Stimulated activated CD8-positive, alpha-beta memory T cell treated with anti-CD3 and anti-CD28 coated beads, Interleukin-15, amount 100 ng/mL, for 48 hours (primary cell): ENCODE measurements at regions not wholly inside any gene's neighbourhood (a gene's known extent, or its start where the extent isn't known, plus 50 kb on each side); places are given as distances from the start of the nearest gene placed in this dataset.
"Not testable (repeated sequence)": the region's sequence is repeated elsewhere in the genome, so short reads cannot be mapped to it uniquely, and the experiment has no call there.

Source experiments
- DNase-seq, 2 donors: peaks; one replicate each; pipeline ENCODE4 v3.0.0-alpha.2; 2020; ENCODE audit warnings: low read depth in 2 of 2

GRCh38 chr20:23299673-23300050, 50.9 kb upstream of the NXT1 start:
- no peak for DNase-seq

GRCh38 chr20:23298926-23299672, 51.5 kb upstream of the NXT1 start:
- DNase-seq: no peak

GRCh38 chr20:23298155-23298554, 52.4 kb upstream of the NXT1 start:
- no peak for DNase-seq

GRCh38 chr20:23296841-23297701, 53.5 kb upstream of the NXT1 start:
- DNase-seq: no peak

DNA sequence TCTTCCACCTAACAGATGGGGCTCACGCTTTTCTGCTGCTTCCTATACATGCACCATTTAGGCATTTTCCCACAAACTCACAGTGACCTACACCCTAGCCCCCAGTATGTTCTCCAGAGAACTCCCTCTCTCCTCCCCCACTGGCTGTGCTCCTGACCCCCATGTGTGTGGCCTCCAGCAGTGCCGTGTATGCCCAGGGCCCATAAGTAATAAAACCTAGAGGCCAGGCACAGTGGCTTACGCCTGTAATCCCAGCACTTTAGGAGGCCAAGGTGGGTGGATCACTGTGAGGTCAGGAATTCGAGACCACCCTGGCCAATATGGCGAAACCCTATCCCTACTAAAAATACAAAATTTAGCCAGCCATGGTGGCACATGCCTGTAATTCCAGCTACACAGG, 54.7 kb upstream of the NXT1 start:
- no peak for DNase-seq

- no peak for DNase-seq
Observed at GRCh38 chr20:23294671-23295070, 55.9 kb upstream of the NXT1 start.

DNA sequence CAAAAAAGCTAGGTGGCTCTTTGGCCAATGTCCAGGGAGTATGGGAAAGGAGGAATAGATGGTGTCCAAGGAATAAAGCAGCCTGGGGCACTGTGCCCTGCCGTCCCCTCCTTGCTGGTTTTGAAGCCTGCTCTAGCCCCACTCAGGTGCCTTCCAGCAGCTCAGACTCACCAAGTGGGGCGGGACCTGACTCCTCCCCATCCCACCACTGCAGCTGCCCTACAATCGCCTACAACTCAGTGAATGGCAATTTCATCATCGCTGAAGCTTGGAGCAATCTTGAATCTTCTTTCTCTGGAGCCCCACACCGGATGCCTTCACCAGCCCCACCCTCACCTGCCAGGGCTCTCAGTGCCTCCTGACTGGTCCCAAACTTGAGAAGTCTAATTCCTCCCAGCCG, 56.4 kb upstream of the NXT1 start:
- DNase-seq: no peak

- DNase-seq: no peak
Observed at GRCh38 chr20:23293689-23294088, 56.9 kb upstream of the NXT1 start.

DNA sequence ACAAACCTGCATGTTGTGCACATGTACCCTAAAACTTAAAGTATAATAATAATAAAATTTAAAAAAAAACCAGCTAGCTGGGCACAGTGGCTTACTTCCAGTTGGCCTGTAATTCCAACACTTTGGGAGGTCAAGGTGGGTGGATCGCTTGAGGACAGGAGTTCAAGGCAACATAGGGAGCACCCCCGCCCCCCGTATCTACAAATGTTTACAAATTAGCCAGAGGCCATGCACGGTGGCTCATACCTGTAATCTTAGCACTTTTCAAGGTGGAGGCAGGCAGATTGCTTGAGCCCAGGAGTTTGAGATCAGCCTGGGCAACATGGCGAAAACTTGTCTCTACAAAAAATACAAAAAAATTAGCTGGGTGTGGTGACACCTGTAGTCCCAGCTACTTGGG, 58.3 kb upstream of the NXT1 start:
- not testable (repeated sequence) for DNase-seq

- DNase-seq: no peak
Observed at GRCh38 chr20:23291575-23292240, 58.9 kb upstream of the NXT1 start.

GRCh38 chr20:23290761-23291574, 59.6 kb upstream of the NXT1 start:
- no peak for DNase-seq

GRCh38 chr20:23289724-23290395, 60.7 kb upstream of the NXT1 start:
- no peak for DNase-seq

- no peak for DNase-seq
Observed at GRCh38 chr20:23289249-23289648, 61.3 kb upstream of the NXT1 start.

- no peak for DNase-seq
Observed at GRCh38 chr20:23287354-23288190, 63.0 kb upstream of the NXT1 start.

DNA sequence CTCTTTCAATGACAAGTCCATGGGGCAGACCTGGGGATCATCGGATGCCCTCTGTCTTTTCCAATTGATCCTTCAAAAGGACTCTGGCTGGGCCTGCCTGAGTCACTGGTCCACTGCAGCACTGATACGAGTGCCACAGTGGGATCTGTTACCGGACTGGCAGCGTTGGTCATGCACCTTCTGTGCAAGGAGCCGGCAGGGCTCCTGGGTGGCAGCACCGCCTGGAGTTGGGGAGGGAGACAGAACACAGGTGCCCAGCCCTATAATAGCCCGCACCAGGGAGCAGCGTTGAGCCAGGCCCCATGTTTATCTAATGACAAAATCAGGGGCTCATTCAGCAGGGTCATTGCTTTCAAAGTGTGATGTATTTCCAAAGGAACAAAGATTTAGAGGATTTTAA, 64.2 kb upstream of the NXT1 start:
- DNase-seq: no peak

DNA sequence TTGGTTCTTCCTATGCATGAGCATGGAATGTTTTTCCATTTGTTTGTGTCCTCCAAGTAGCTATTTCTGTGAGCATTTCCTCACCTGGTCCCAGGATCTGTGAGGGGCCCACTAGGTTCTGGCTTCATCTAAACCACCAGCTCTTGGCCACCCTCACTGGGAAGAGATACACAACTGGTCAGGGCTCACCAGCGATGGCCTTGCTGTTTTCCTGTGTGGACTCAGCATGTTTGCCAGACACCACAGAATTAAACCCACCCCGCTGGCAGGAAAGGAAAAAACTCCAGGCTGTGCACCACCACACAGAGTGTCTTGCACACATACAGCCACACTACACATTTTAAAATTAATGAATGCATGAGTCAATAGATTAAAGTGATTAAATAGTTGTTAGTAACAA, 65.1 kb upstream of the NXT1 start:
- no peak for DNase-seq

GRCh38 chr20:23284009-23284408, 66.6 kb upstream of the NXT1 start:
- no peak for DNase-seq

- no peak for DNase-seq
Observed at GRCh38 chr20:23283096-23283850, 67.3 kb upstream of the NXT1 start.

GRCh38 chr20:23282546-23282945, 68.0 kb upstream of the NXT1 start:
- DNase-seq: no peak

GRCh38 chr20:23282111-23282510, 68.5 kb upstream of the NXT1 start:
- DNase-seq: no peak
